GM12878 (cell line): ENCODE measurements at regions not wholly inside any gene's neighbourhood (a gene's known extent, or its start where the extent isn't known, plus 50 kb on each side); places are given as distances from the start of the nearest gene placed in this dataset.

Source experiments
- ATAC-seq: fragments of 200-7000 bp; cut with Tn5 transposase; 3 replicates; pipeline ENCODE4 v1.9.1; 2020; ENCODE audit warnings: mild to moderate bottlenecking, moderate library complexity
- BruUV-seq: library from RNA; stranded (reverse); fragments of 400-500 nt; replicated peaks from 2 replicates; lab custom pipeline; 2021; lab: Mats Ljungman, UMichigan
- CTCF ChIA-PET: fragments of 300-600 bp; sonication (Branson Sonifier 250); formaldehyde crosslinking; extraction: SDS; loops from one replicate; lab custom pipeline; 2021; ENCODE audit warnings: inconsistent platforms; lab: Yijun Ruan, JAX
- POLR2A ChIA-PET: fragments of 350-600 bp; formaldehyde crosslinking; extraction: SDS; loops from one replicate; lab custom pipeline; 2021; ENCODE audit warnings: inconsistent platforms; lab: Charles Lee
- RAD21 ChIA-PET: fragments of 300-600 bp; sonication (Branson Sonifier 250); formaldehyde crosslinking; loops from one replicate; lab custom pipeline; 2023; ENCODE audit warnings: antibody characterized with exemption; ENCODE audit not compliant: unreplicated experiment; lab: Charles Lee
- SMC1A ChIA-PET: fragments of 300-600 bp; sonication (Branson Sonifier 250); formaldehyde crosslinking; loops from one replicate; lab custom pipeline; 2023; ENCODE audit not compliant: unreplicated experiment, uncharacterized antibody; lab: Charles Lee
- DNase-seq: peaks from one replicate; pipeline ENCODE4 v3.0.0-alpha.2; 2011; ENCODE audit warnings: low read depth, low spot score
- FAIRE-seq: peaks from 3 replicates; lab custom pipeline; 2011; peaks lifted over from hg19 to GRCh38; lab: Jason Lieb, UNC
- H2AFZ ChIP-seq: 2 replicates; pipeline ENCODE4 v1.6.0; 2011; ENCODE audit warnings: low read depth, low read length, control low read depth; ENCODE audit not compliant: control insufficient read depth
- H3K27ac ChIP-seq: 2 replicates; pipeline ENCODE4 v1.5.1; 2011; ENCODE audit warnings: control low read depth; ENCODE audit not compliant: control insufficient read depth, insufficient read depth
- H3K27me3 ChIP-seq, 2 experiments: replicated peaks in 1 of 2; 2 replicates each; pipeline versions ENCODE4 v1.6.0 to v1.6.1; 2011; ENCODE audit warnings: low read length in 1 of 2; ENCODE audit not compliant: control insufficient read depth in 2 of 2, insufficient read depth in 2 of 2
- H3K36me3 ChIP-seq, 2 experiments: 2 replicates each; pipeline ENCODE4 v1.5.1; 2011; ENCODE audit warnings: low read length in 1 of 2; ENCODE audit not compliant: control insufficient read depth in 2 of 2, insufficient read depth in 2 of 2
- H3K4me1 ChIP-seq: 2 replicates; pipeline ENCODE4 v1.6.1; 2011; ENCODE audit warnings: mild to moderate bottlenecking, low read length, moderate library complexity, mixed read lengths; ENCODE audit not compliant: control insufficient read depth, insufficient read depth
- H3K4me2 ChIP-seq: 2 replicates; pipeline ENCODE4 v1.6.0; 2011; ENCODE audit warnings: control low read depth; ENCODE audit not compliant: control insufficient read depth, insufficient read depth
- H3K4me3 ChIP-seq: fragments of 200-600 bp; sonication (generic); 2 replicates; pipeline ENCODE4 v1.5.1; 2016
- H3K79me2 ChIP-seq: 2 replicates; pipeline ENCODE4 v1.6.0; 2011; ENCODE audit warnings: low read length; ENCODE audit not compliant: control insufficient read depth, insufficient read depth
- H3K9ac ChIP-seq: 2 replicates; pipeline ENCODE4 v1.8.0; 2011; ENCODE audit warnings: low read length, control low read depth, mixed read lengths; ENCODE audit not compliant: control insufficient read depth, insufficient read depth
- H3K9me3 ChIP-seq: replicated peaks from 3 replicates; pipeline ENCODE4 v1.5.1; 2011; ENCODE audit warnings: mild to moderate bottlenecking, low read length; ENCODE audit not compliant: control insufficient read depth, insufficient read depth
- H4K20me1 ChIP-seq: 2 replicates; pipeline ENCODE4 v1.6.0; 2011; ENCODE audit not compliant: control insufficient read depth, insufficient read depth
- BCL11A ChIP-seq: IDR thresholded peaks from 2 replicates; pipeline ENCODE4 v1.6.1; 2011; ENCODE audit warnings: low read depth, low read length
- CBFB ChIP-seq: IDR thresholded peaks from 2 replicates; pipeline ENCODE4 v1.6.1; 2016; ENCODE audit warnings: antibody characterized with exemption, low read depth
- CREB1 ChIP-seq: IDR thresholded peaks from 2 replicates; pipeline ENCODE4 v1.6.1; 2012; ENCODE audit warnings: low read depth, mild to moderate bottlenecking, inconsistent platforms
- EED ChIP-seq: sonication (generic); IDR thresholded peaks from 2 replicates; pipeline ENCODE4 v1.6.1; 2016; ENCODE audit warnings: antibody characterized with exemption, low read depth
- EGR1 ChIP-seq, 2 experiments: IDR thresholded peaks; 1 replicate in 1 of 2; 2 replicates in 1 of 2; pipeline ENCODE4 v1.6.1; 2011 to 2012; ENCODE audit warnings: low read depth in 2 of 2, low read length in 2 of 2, borderline replicate concordance in 1 of 2, mild to moderate bottlenecking in 1 of 2, moderate library complexity in 1 of 2
- KAT2A ChIP-seq: conservative IDR thresholded peaks from 2 replicates; pipeline ENCODE4 v1.6.1; 2011; ENCODE audit warnings: low read depth, low read length; ENCODE audit not compliant: control insufficient read depth
- LARP7 ChIP-seq: fragments of 450-650 bp; IDR thresholded peaks from 2 replicates; pipeline ENCODE4 v1.6.1; 2017; ENCODE audit warnings: mild to moderate bottlenecking
- MTA3 ChIP-seq: IDR thresholded peaks from 2 replicates; pipeline ENCODE4 v1.6.1; 2012; ENCODE audit warnings: low read length, inconsistent platforms, borderline replicate concordance
- NFIC ChIP-seq: IDR thresholded peaks from 2 replicates; pipeline ENCODE4 v1.6.1; 2012; ENCODE audit warnings: low read depth, mild to moderate bottlenecking, inconsistent platforms, low read length, moderate library complexity
- NFYA ChIP-seq: IDR thresholded peaks from 2 replicates; pipeline ENCODE4 v1.6.1; 2011; ENCODE audit warnings: low read depth, mild to moderate bottlenecking, low read length, improper control_type of control experiment, borderline replicate concordance
- NKRF ChIP-seq: fragments of 450-650 bp; conservative IDR thresholded peaks from 2 replicates; pipeline ENCODE4 v1.6.1; 2017; ENCODE audit warnings: mild to moderate bottlenecking, moderate library complexity
- PAX8 ChIP-seq: fragments of 450-650 bp; IDR thresholded peaks from 2 replicates; pipeline ENCODE4 v1.6.1; 2017; ENCODE audit warnings: mild to moderate bottlenecking, moderate library complexity
- POU2F2 ChIP-seq: IDR thresholded peaks from 3 replicates; pipeline ENCODE4 v1.6.1; 2011; ENCODE audit warnings: low read depth, mild to moderate bottlenecking, low read length, borderline replicate concordance
- TARDBP ChIP-seq: IDR thresholded peaks from 2 replicates; pipeline ENCODE4 v1.6.1; 2016; ENCODE audit warnings: borderline replicate concordance
- USF2 ChIP-seq: IDR thresholded peaks from 2 replicates; pipeline ENCODE4 v1.6.1; 2011; ENCODE audit warnings: low read depth, low read length, improper control_type of control experiment, borderline replicate concordance
- ZNF217 ChIP-seq: fragments of 450-650 bp; IDR thresholded peaks from 2 replicates; pipeline ENCODE4 v1.6.1; 2017; ENCODE audit warnings: antibody characterized with exemption, mild to moderate bottlenecking
- ZNF687 ChIP-seq: fragments of 450-650 bp; IDR thresholded peaks from 2 replicates; pipeline ENCODE4 v1.6.1; 2017; ENCODE audit warnings: mild to moderate bottlenecking, moderate library complexity
- WGBS: methylation state at CpG from one replicate; pipeline ENCODE4 v1.1.6; 2016; ENCODE audit warnings: low lambda C conversion rate; ENCODE audit not compliant: insufficient replicate concordance, insufficient coverage; ENCODE audit errors: missing lambda C conversion rate; 5-methylcytosine and 5-hydroxymethylcytosine counted together
- in situ Hi-C: fragments of 300-500 bp; cut with MboI; formaldehyde crosslinking; loops from 9 replicates; pipeline ENCODE4 v1.14.3; 2018; ENCODE audit warnings: mixed read lengths
- intact Hi-C: fragments of 100-400 bp; cut with micrococcal nuclease; formaldehyde crosslinking; loops from one replicate; pipeline ENCODE4 v1.14.2; 2022; ENCODE audit not compliant: unreplicated experiment
- TF ChIP-seq, protein P1 (sequence below): IDR thresholded peaks from 2 replicates; pipeline ENCODE4 v1.6.1; 2012; ENCODE audit warnings: low read depth, low read length, improper control_type of control experiment

- no peak overlapping the region for H3K4me3 ChIP-seq
- WGBS: 16% methylated on average over 3 of the region's 3 CpGs
- FAIRE-seq (no peak), ATAC-seq (no peak), DNase-seq (no peak)
- POLR2A ChIA-PET: no interaction called here
- no peak overlapping the region for H3K4me2 ChIP-seq
- no peak overlapping the region for H3K9ac ChIP-seq
- in situ Hi-C loops: no loop called here
- RAD21 ChIA-PET: no interaction called here
- CTCF ChIA-PET: no interaction called here
- BruUV-seq: no TSS peak
- no peaks in the 10 kb centered on the region for H3K9me3 ChIP-seq
- SMC1A ChIA-PET: interaction anchor here (0.6 kb wide), 1 partner anchor 22 kb away, joined by 3 read pairs; no protein-coding TSS in a partner anchor
- H3K36me3 ChIP-seq: no peaks in the 10 kb centered on the region
- H3K27ac ChIP-seq: no peak overlapping the region
- H3K4me1 ChIP-seq: no peaks in the 10 kb centered on the region
- intact Hi-C loops: no loop called here
- no peaks in the 10 kb centered on the region for H3K79me2 ChIP-seq
- H2AFZ ChIP-seq: no peak overlapping the region
- H4K20me1 ChIP-seq: no peaks in the 10 kb centered on the region
- H3K27me3 ChIP-seq: no peaks in the 10 kb centered on the region; a peak in 1 of 4 replicates
- TF ChIP-seq KAT2A (no peak), ZNF217 (no peak), CREB1 (no peak), BCL11A (no peak), NFYA (no peak), LARP7 (no peak), CBFB (no peak), MTA3 (no peak), USF2 (no peak), EED (no peak), NKRF (no peak), TARDBP (no peak), EGR1 (IDR thresholded peaks at IDR 0.05; ENCODE audit: borderline replicate concordance in 1 of 2, low read depth in 2 of 2, low read length in 2 of 2) (no peak), PAX8 (no peak), ZNF687 (no peak), POU2F2 (no peak), NFIC (no peak)
- TF ChIP-seq, protein P1, sequence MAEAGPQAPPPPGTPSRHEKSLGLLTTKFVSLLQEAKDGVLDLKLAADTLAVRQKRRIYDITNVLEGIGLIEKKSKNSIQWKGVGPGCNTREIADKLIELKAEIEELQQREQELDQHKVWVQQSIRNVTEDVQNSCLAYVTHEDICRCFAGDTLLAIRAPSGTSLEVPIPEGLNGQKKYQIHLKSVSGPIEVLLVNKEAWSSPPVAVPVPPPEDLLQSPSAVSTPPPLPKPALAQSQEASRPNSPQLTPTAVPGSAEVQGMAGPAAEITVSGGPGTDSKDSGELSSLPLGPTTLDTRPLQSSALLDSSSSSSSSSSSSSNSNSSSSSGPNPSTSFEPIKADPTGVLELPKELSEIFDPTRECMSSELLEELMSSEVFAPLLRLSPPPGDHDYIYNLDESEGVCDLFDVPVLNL: no peak
Measured at GRCh38 chr6:147947521-147947920, 395.1 kb upstream of the SASH1 start.
